WTC11 (cell line): ENCODE measurements at regions not wholly inside any gene's neighbourhood (a gene's known extent, or its start where the extent isn't known, plus 50 kb on each side); places are given as distances from the start of the nearest gene placed in this dataset.

ENCODE experiments used
- ATAC-seq: fragments of 200-7000 bp; cut with Tn5 transposase; 2 replicates; pipeline ENCODE4 v1.10.0; 2021; ENCODE audit warnings: mild to moderate bottlenecking, moderate library complexity
- CTCF ChIA-PET: fragments of 300-600 bp; sonication (Branson Sonifier 250); formaldehyde crosslinking; loops from one replicate; lab custom pipeline; 2021; ENCODE audit warnings: antibody characterized with exemption; lab: Charles Lee
- POLR2A ChIA-PET: fragments of 350-600 bp; sonication (Branson Sonifier 250); formaldehyde crosslinking; loops from one replicate; lab custom pipeline; 2021; ENCODE audit warnings: antibody characterized with exemption; lab: Charles Lee
- DNase-seq: peaks from one replicate; pipeline ENCODE4 v3.0.0; 2021; ENCODE audit warnings: low spot score
- H3K27ac Mint-ChIP-seq: 2 replicates; pipeline ENCODE4 v1.8.0; 2021; ENCODE audit warnings: mixed read lengths
- H3K27me3 Mint-ChIP-seq: 2 replicates; pipeline ENCODE4 v1.8.0; 2021; ENCODE audit warnings: low read depth, mild to moderate bottlenecking, moderate library complexity, mixed read lengths
- H3K36me3 Mint-ChIP-seq: 2 replicates; pipeline ENCODE4 v1.8.0; 2021; ENCODE audit warnings: mixed read lengths
- H3K4me1 Mint-ChIP-seq: 2 replicates; pipeline ENCODE4 v1.8.0; 2022; ENCODE audit warnings: mixed read lengths
- H3K4me3 Mint-ChIP-seq: 2 replicates; pipeline ENCODE4 v1.8.0; 2021; ENCODE audit warnings: mild to moderate bottlenecking, moderate library complexity, mixed read lengths
- H3K9me3 Mint-ChIP-seq: 2 replicates; pipeline ENCODE4 v1.8.0; 2021; ENCODE audit warnings: mixed read lengths
- ARID4B ChIP-seq: sonication (generic); formaldehyde crosslinking; IDR thresholded peaks from 2 replicates; pipeline ENCODE4 v1.8.0; 2023; ENCODE audit warnings: missing genetic modification reagents, mild to moderate bottlenecking, borderline replicate concordance
- ATF3 ChIP-seq: sonication (generic); formaldehyde crosslinking; conservative IDR thresholded peaks from 2 replicates; pipeline ENCODE4 v1.8.1; 2022; ENCODE audit warnings: mild to moderate bottlenecking, missing genetic modification reagents
- ATF6 ChIP-seq: sonication (generic); formaldehyde crosslinking; IDR thresholded peaks from 2 replicates; pipeline ENCODE4 v1.8.1; 2023; ENCODE audit warnings: mild to moderate bottlenecking, missing genetic modification reagents
- ERG ChIP-seq: fragments of 250-450 bp; sonication (Bioruptor Pico); IDR thresholded peaks from 2 replicates; pipeline ENCODE4 v1.8.0; 2021; ENCODE audit warnings: mild to moderate bottlenecking
- FOXK1 ChIP-seq: sonication (generic); formaldehyde crosslinking; IDR thresholded peaks from 2 replicates; pipeline ENCODE4 v1.8.0; 2022; ENCODE audit warnings: mild to moderate bottlenecking, moderate library complexity, missing genetic modification reagents
- IRF1 ChIP-seq: sonication (generic); formaldehyde crosslinking; IDR thresholded peaks from 2 replicates; pipeline ENCODE4 v1.8.0; 2023; ENCODE audit warnings: missing genetic modification reagents
- MAX ChIP-seq: sonication (generic); formaldehyde crosslinking; IDR thresholded peaks from 2 replicates; pipeline ENCODE4 v1.8.0; 2022; ENCODE audit warnings: mild to moderate bottlenecking, missing genetic modification reagents
- NR2C2 ChIP-seq: sonication (generic); formaldehyde crosslinking; IDR thresholded peaks from 2 replicates; pipeline ENCODE4 v1.8.0; 2022; ENCODE audit warnings: mild to moderate bottlenecking, missing genetic modification reagents
- PRDM15 ChIP-seq: sonication (generic); formaldehyde crosslinking; IDR thresholded peaks from 2 replicates; pipeline ENCODE4 v1.8.0; 2022; ENCODE audit warnings: missing genetic modification reagents
- RELA ChIP-seq: sonication (generic); formaldehyde crosslinking; IDR thresholded peaks from 2 replicates; pipeline ENCODE4 v1.8.1; 2022; ENCODE audit warnings: missing genetic modification reagents, mild to moderate bottlenecking, borderline replicate concordance
- RORB ChIP-seq: fragments of 250-450 bp; sonication (Bioruptor Pico); IDR thresholded peaks from 2 replicates; pipeline ENCODE4 v1.9.0; 2021; ENCODE audit warnings: mild to moderate bottlenecking
- SMAD3 ChIP-seq: sonication (generic); formaldehyde crosslinking; IDR thresholded peaks from 2 replicates; pipeline ENCODE4 v1.8.0; 2022; ENCODE audit warnings: missing genetic modification reagents, mild to moderate bottlenecking, borderline replicate concordance
- USF2 ChIP-seq: sonication (generic); formaldehyde crosslinking; IDR thresholded peaks from 2 replicates; pipeline ENCODE4 v1.8.1; 2023; ENCODE audit warnings: mild to moderate bottlenecking, missing genetic modification reagents, moderate library complexity
- ZNF232 ChIP-seq: sonication (generic); formaldehyde crosslinking; IDR thresholded peaks from 2 replicates; pipeline ENCODE4 v1.8.0; 2022; ENCODE audit warnings: mild to moderate bottlenecking, missing genetic modification reagents

- TF ChIP-seq ARID4B (CRISPR knock-in tag) = no peak
- TF ChIP-seq PRDM15 (CRISPR knock-in tag) = no peak
- TF ChIP-seq SMAD3 (CRISPR knock-in tag) = no peak
- no peak for TF ChIP-seq ATF3 (CRISPR knock-in tag)
- no peak for TF ChIP-seq USF2 (CRISPR knock-in tag)
- no peak for TF ChIP-seq RELA (CRISPR knock-in tag)
- no peak for TF ChIP-seq IRF1
- no peak for TF ChIP-seq NR2C2
- TF ChIP-seq ATF6 (CRISPR knock-in tag) = no peak
Measured at GRCh38 chr6:55633471-55633870, 54.5 kb upstream of the HMGCLL1 start (continued).

- peaks cover 21% of the 10 kb centered on the region for H3K4me1 Mint-ChIP-seq
- peaks cover 9% of the 10 kb centered on the region for H3K36me3 Mint-ChIP-seq
- H3K4me3 Mint-ChIP-seq = no peak overlapping the region
- ATAC-seq (no peak), DNase-seq (no peak)
- H3K27ac Mint-ChIP-seq = no peak overlapping the region
- peaks cover 22% of the 10 kb centered on the region for H3K9me3 Mint-ChIP-seq
- no peaks in the 10 kb centered on the region; the same call in 1 of the 2 replicates for H3K27me3 Mint-ChIP-seq
- ChIA-PET POLR2A (no interaction called here), CTCF (no interaction called here)
- no peak for TF ChIP-seq ARID4B (CRISPR knock-in tag)
- TF ChIP-seq MAX (CRISPR knock-in tag) = no peak
- TF ChIP-seq ATF6 (CRISPR knock-in tag) = no peak
- TF ChIP-seq ZNF232 (CRISPR knock-in tag) = no peak
- no peak for TF ChIP-seq RORB (CRISPR knock-in tag)
- TF ChIP-seq ERG (CRISPR knock-in tag) = no peak
- TF ChIP-seq FOXK1 (CRISPR knock-in tag) = no peak
Measured at GRCh38 chr6:55632953-55633352, 54.0 kb upstream of the HMGCLL1 start.
